Stomach (tissue), 8 donors: ENCODE measurements at regions not wholly inside any gene's neighbourhood (a gene's known extent, or its start where the extent isn't known, plus 50 kb on each side); places are given as distances from the start of the nearest gene placed in this dataset.

Experiments used
- DNase-seq, 2 donors: peaks; one replicate each; pipeline versions ENCODE4 v3.0.0 to v3.0.0-alpha.2; 2013 to 2019
- H3K27ac ChIP-seq, 5 donors: fragments of 200-600 bp in 4 of 5; sonication (generic) in 4 of 5; one replicate each; pipeline ENCODE4 v1.5.1; 2013 to 2019; ENCODE audit warnings: mild to moderate bottlenecking in 1 of 5, moderate library complexity in 1 of 5
- H3K27me3 ChIP-seq, 3 donors: fragments of 200-600 bp; sonication (generic); one replicate each; pipeline ENCODE4 v1.5.1; 2017 to 2019; ENCODE audit warnings: mixed run types in 1 of 3
- H3K36me3 ChIP-seq, 4 donors: fragments of 200-600 bp; sonication (generic); 1 replicate in 3 of 4; 2 replicates in 1 of 4; pipeline ENCODE4 v1.5.1; 2016 to 2019
- H3K4me1 ChIP-seq, 4 donors: fragments of 200-600 bp; sonication (generic); one replicate each; pipeline ENCODE4 v1.5.1; 2016 to 2019
- H3K4me3 ChIP-seq, 4 donors: fragments of 200-600 bp; sonication (generic) in 3 of 4; one replicate each; pipeline ENCODE4 v1.5.1; 2016 to 2019; ENCODE audit warnings: mild to moderate bottlenecking in 1 of 4
- H3K9me3 ChIP-seq, 4 donors: fragments of 200-600 bp; sonication (generic); one replicate each; pipeline ENCODE4 v1.5.1; 2016 to 2019
- EP300 ChIP-seq: sonication (generic); formaldehyde crosslinking; IDR thresholded peaks from one replicate; pipeline ENCODE4 v1.6.1; 2017; ENCODE audit warnings: antibody characterized with exemption
- POLR2A ChIP-seq, 4 donors: fragments of 450-650 bp; IDR thresholded peaks; one replicate each; pipeline ENCODE4 v1.6.1; 2016; ENCODE audit warnings: antibody characterized with exemption in 4 of 4, control low read depth in 2 of 4, mild to moderate bottlenecking in 1 of 4, moderate library complexity in 1 of 4
- POLR2AphosphoS5 ChIP-seq, 3 donors: sonication (generic); formaldehyde crosslinking; IDR thresholded peaks; one replicate each; pipeline ENCODE4 v1.6.1; 2016; ENCODE audit warnings: antibody characterized with exemption in 3 of 3
- WGBS, 5 donors: extraction: QIAGEN DNeasy Blood & Tissue Kit in 3 of 5; methylation state at CpG; one replicate each; pipeline versions ENCODE4 v1.1.5 to v1.1.7; 2013 to 2018; 5-methylcytosine and 5-hydroxymethylcytosine counted together
- intact Hi-C: fragments of 100-400 bp; cut with DNase I; formaldehyde crosslinking; loops from one replicate; pipeline ENCODE4 v1.15.1; 2023; ENCODE audit warnings: low total_unique reads
- TF ChIP-seq, protein P1 (sequence below), 7 experiments: fragments of 450-650 bp in 4 of 7; fragments of 200-600 bp in 3 of 7; sonication (generic) in 3 of 7; IDR thresholded peaks; one replicate each; pipeline ENCODE4 v1.5.1; 2016 to 2019; ENCODE audit warnings: antibody characterized with exemption in 7 of 7, control low read depth in 2 of 7, mild to moderate bottlenecking in 1 of 7
- donor health status: healthy with polysubstance abuse.
- donor health status: Bipolar disorder and iron deficiency.
- donor health status: healthy.

DNA sequence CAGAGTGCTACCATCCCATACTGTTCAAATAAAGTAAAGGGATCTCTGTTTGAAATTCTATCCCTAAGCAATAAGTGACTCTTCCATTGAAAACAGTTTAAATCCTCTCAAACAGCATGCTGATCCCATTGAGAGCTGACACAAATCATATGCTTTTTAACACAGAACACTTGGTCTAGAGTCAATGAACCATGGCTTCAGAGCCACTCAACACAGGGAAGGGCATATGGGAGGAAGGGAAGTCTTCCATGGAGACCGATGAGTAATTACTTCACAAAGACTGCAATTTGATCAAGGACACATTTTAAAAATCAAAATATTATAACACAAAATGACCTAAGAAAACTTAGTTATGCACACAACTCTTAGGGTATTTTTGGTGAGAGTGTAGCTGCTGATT lies 1073.0 kb upstream of the MAP3K7 start:
- TF ChIP-seq, protein P1, sequence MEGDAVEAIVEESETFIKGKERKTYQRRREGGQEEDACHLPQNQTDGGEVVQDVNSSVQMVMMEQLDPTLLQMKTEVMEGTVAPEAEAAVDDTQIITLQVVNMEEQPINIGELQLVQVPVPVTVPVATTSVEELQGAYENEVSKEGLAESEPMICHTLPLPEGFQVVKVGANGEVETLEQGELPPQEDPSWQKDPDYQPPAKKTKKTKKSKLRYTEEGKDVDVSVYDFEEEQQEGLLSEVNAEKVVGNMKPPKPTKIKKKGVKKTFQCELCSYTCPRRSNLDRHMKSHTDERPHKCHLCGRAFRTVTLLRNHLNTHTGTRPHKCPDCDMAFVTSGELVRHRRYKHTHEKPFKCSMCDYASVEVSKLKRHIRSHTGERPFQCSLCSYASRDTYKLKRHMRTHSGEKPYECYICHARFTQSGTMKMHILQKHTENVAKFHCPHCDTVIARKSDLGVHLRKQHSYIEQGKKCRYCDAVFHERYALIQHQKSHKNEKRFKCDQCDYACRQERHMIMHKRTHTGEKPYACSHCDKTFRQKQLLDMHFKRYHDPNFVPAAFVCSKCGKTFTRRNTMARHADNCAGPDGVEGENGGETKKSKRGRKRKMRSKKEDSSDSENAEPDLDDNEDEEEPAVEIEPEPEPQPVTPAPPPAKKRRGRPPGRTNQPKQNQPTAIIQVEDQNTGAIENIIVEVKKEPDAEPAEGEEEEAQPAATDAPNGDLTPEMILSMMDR (IDR thresholded peaks at IDR 0.05): no peak
- TF ChIP-seq POLR2AphosphoS5 (IDR thresholded peaks at IDR 0.05) (no peak), EP300 (no peak), POLR2A (IDR thresholded peaks at IDR 0.05) (no peak)
- intact Hi-C loops: no loop called here
- no peaks in the 10 kb centered on the region for H3K36me3 ChIP-seq
- H3K9me3 ChIP-seq: peaks cover 0 to 3% (median 0%) of the 10 kb centered on the region in 4 donors
- peak in 1 of 2 donors; percentile 25 for DNase-seq
- H3K4me1 ChIP-seq: no peaks in the 10 kb centered on the region
- WGBS, 5 donors: 73 to 85% (median 82%) methylated on average over 1 of the region's 1 CpG
- no peak overlapping the region for H3K4me3 ChIP-seq
- no peak overlapping the region for H3K27ac ChIP-seq
- no peaks in the 10 kb centered on the region for H3K27me3 ChIP-seq

DNA sequence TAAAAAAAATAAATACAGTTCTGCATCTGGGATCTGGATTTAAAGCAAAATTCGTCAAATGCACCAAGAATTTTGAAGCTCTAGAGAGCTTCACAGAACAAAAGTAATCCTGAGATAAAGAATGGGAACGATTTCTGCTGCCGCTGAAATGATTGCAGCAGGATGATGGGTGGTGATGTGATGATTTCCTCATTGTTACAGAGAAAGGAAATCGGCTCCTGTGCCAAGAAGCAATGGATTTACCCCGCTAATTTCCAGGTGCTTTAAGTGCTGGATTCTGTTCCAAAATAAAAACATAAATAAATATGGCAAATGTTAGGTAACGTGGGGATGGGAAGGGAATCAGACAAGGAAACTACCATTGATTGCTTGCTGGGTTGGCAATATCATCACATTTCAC lies 1067.9 kb upstream of the MAP3K7 start:
- TF ChIP-seq, protein P1 (IDR thresholded peaks at IDR 0.05): no peak
- TF ChIP-seq POLR2AphosphoS5 (IDR thresholded peaks at IDR 0.05) (no peak), POLR2A (IDR thresholded peaks at IDR 0.05) (no peak), EP300 (no peak)
- no peak overlapping the region for H3K4me3 ChIP-seq
- 38 to 61% (median 54%) methylated on average over 6 of the region's 6 CpGs for WGBS, 5 donors

DNA sequence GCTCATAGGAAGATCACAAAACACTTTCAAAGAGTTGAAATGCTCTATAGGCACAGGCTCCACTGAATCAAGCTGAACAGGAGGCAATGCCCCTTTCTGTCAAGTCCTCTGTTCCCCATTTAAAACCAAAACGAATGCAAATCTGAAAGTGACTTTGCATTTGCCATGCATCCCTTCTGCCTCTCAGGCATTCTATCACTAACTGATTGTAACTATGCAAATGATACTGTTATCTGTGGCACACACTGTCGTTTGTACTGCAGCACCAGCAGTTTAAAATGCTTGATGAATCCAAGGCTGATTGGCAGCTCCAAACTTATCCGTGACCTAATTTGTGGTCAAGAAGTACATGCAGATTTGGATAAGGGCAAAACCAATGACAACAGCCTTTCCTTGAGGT lies 1067.5 kb upstream of the MAP3K7 start:
- Histone ChIP-seq H3K36me3 (no peaks in the 10 kb centered on the region), H3K27me3 (no peaks in the 10 kb centered on the region), H3K4me1 (no peaks in the 10 kb centered on the region), H3K27ac (no peak overlapping the region), H3K9me3 (no peaks in the 10 kb centered on the region), H3K4me3 (no peak overlapping the region)
- WGBS, 5 donors: 18 to 25% (median 20%) methylated on average over 3 of the region's 3 CpGs
- intact Hi-C loops: no loop called here
- no peak for DNase-seq
- TF ChIP-seq POLR2AphosphoS5 (IDR thresholded peaks at IDR 0.05): no peak
- TF ChIP-seq EP300: no peak
- TF ChIP-seq, protein P1 (IDR thresholded peaks at IDR 0.05): no peak
- TF ChIP-seq POLR2A (IDR thresholded peaks at IDR 0.05): no peak

More for the DNA sequence above, 1067.9 kb upstream of the MAP3K7 start:
- H3K4me1 ChIP-seq: no peaks in the 10 kb centered on the region
- H3K27ac ChIP-seq: no peak overlapping the region
- H3K27me3 ChIP-seq: no peaks in the 10 kb centered on the region
- DNase-seq: no peak
- H3K9me3 ChIP-seq: no peaks in the 10 kb centered on the region
- intact Hi-C loops: no loop called here
- no peaks in the 10 kb centered on the region for H3K36me3 ChIP-seq

GRCh38 chr6:91653895-91654294 lies 1067.0 kb upstream of the MAP3K7 start:
- 31 to 48% (median 38%) methylated on average over 5 of the region's 5 CpGs for WGBS, 5 donors

More at GRCh38 chr6:91653895-91654294, 1067.0 kb upstream of the MAP3K7 start:
- intact Hi-C loops: no loop called here
- H3K4me1 ChIP-seq: no peaks in the 10 kb centered on the region
- no peak overlapping the region for H3K4me3 ChIP-seq
- H3K27me3 ChIP-seq: no peaks in the 10 kb centered on the region
- H3K9me3 ChIP-seq: no peaks in the 10 kb centered on the region
- H3K27ac ChIP-seq: no peak overlapping the region
- H3K36me3 ChIP-seq: no peaks in the 10 kb centered on the region
- TF ChIP-seq, protein P1 (IDR thresholded peaks at IDR 0.05): no peak
- TF ChIP-seq POLR2A (IDR thresholded peaks at IDR 0.05): no peak
- no peak for TF ChIP-seq EP300
- TF ChIP-seq POLR2AphosphoS5 (IDR thresholded peaks at IDR 0.05): no peak
- DNase-seq: no peak
